HCT116 (cell line): ENCODE measurements at regions not wholly inside any gene's neighbourhood (a gene's known extent, or its start where the extent isn't known, plus 50 kb on each side); places are given as distances from the start of the nearest gene placed in this dataset.
"Not testable (repeated sequence)": the region's sequence is repeated elsewhere in the genome, so short reads cannot be mapped to it uniquely, and the experiment has no call there.

ENCODE experiments used
- ATAC-seq: fragments of 200-7000 bp; cut with Tn5 transposase; 2 replicates; pipeline ENCODE4 v1.9.1; 2020; ENCODE audit warnings: mild to moderate bottlenecking, moderate library complexity
- BruUV-seq: library from RNA; stranded (reverse); fragments of 400-500 nt; replicated peaks from 2 replicates; lab custom pipeline; 2021; lab: Mats Ljungman, UMichigan
- CTCF ChIA-PET: fragments of 300-600 bp; sonication (Branson Sonifier 250); formaldehyde crosslinking; loops from one replicate; lab custom pipeline; 2021; ENCODE audit warnings: antibody characterized with exemption; lab: Charles Lee
- POLR2A ChIA-PET: fragments of 300-600, 350-600 bp; sonication (Branson Sonifier 250); formaldehyde crosslinking; loops from one replicate; lab custom pipeline; 2021; ENCODE audit warnings: antibody characterized with exemption; lab: Charles Lee
- RAD21 ChIA-PET, 2 experiments: fragments of 300-600 bp; sonication (Branson Sonifier 250); formaldehyde crosslinking; loops; one replicate each; lab custom pipeline; 2023; ENCODE audit warnings: low total read pairs in 2 of 2; ENCODE audit not compliant: uncharacterized antibody in 2 of 2, unreplicated experiment in 2 of 2, low non-redundant PET in 1 of 2; lab: Charles Lee
- DNase-seq: peaks from one replicate; pipeline ENCODE4 v3.0.0-alpha.2; 2010; ENCODE audit warnings: low read depth, low spot score
- H2AFZ ChIP-seq: fragments of 200-600 bp; shearing (Covaris generic), sonication (generic); 2 replicates; pipeline ENCODE4 v1.6.1; 2017; ENCODE audit warnings: low read depth, mixed run types, mixed read lengths, antibody characterized with exemption, low read length; ENCODE audit not compliant: poor library complexity, severe bottlenecking
- H3K27ac ChIP-seq: 2 replicates; pipeline ENCODE4 v1.5.1; 2012; ENCODE audit warnings: low read depth, low read length
- H3K27me3 ChIP-seq: fragments of 200-600 bp; sonication (generic); 2 replicates; pipeline ENCODE4 v1.6.1; 2016; ENCODE audit warnings: mixed run types, low read length, mixed read lengths; ENCODE audit not compliant: insufficient read depth
- H3K36me3 ChIP-seq, 2 experiments: fragments of 200-500 bp in 1 of 2; fragments of 200-600 bp in 1 of 2; sonication (Bioruptor generic) in 1 of 2; sonication (generic) in 1 of 2; 2 replicates each; pipeline versions ENCODE4 v1.5.1 to v1.6.1; 2014 to 2016; ENCODE audit warnings: low read length in 2 of 2, inconsistent platforms in 1 of 2, mixed read lengths in 1 of 2, mixed run types in 1 of 2; ENCODE audit not compliant: insufficient read depth in 2 of 2, control insufficient read depth in 1 of 2
- H3K4me1 ChIP-seq, 2 experiments: fragments of 200-600 bp in 1 of 2; sonication (generic) in 1 of 2; 2 replicates each; pipeline versions ENCODE4 v1.5.1 to v1.6.1; 2012 to 2017; ENCODE audit warnings: low read length in 2 of 2, inconsistent platforms in 1 of 2, mild to moderate bottlenecking in 1 of 2, mixed read lengths in 1 of 2, mixed run types in 1 of 2, moderate library complexity in 1 of 2; ENCODE audit not compliant: insufficient read depth in 2 of 2, control insufficient read depth in 1 of 2
- H3K4me2 ChIP-seq: fragments of 200-600 bp; sonication (generic); 2 replicates; pipeline ENCODE4 v1.6.1; 2017; ENCODE audit warnings: mixed run types, low read length, mixed read lengths
- H3K4me3 ChIP-seq, 2 experiments: fragments of 200-600 bp in 1 of 2; sonication (generic) in 1 of 2; replicated peaks in 1 of 2; 2 replicates each; pipeline ENCODE4 v1.5.1; 2011 to 2016; ENCODE audit warnings: low read length in 2 of 2, control low read depth in 1 of 2, low read depth in 1 of 2, mild to moderate bottlenecking in 1 of 2, mixed read lengths in 1 of 2, mixed run types in 1 of 2
- H3K79me2 ChIP-seq: fragments of 200-600 bp; sonication (generic); 2 replicates; pipeline ENCODE4 v1.6.1; 2017; ENCODE audit warnings: mild to moderate bottlenecking, mixed run types, low read length, moderate library complexity, mixed read lengths; ENCODE audit not compliant: insufficient read depth
- H3K9ac ChIP-seq: fragments of 200-600 bp; sonication (generic); 2 replicates; pipeline ENCODE4 v1.6.1; 2016; ENCODE audit warnings: low read length, mixed read lengths
- H3K9me2 ChIP-seq: fragments of 200-600 bp; sonication (generic), shearing (Covaris generic); 2 replicates; pipeline ENCODE4 v1.6.1; 2017; ENCODE audit warnings: mixed run types, mild to moderate bottlenecking, moderate library complexity; ENCODE audit not compliant: insufficient read depth
- H3K9me3 ChIP-seq, 2 experiments: fragments of 200-500 bp in 1 of 2; fragments of 200-600 bp in 1 of 2; sonication (Bioruptor generic) in 1 of 2; sonication (generic) in 1 of 2; 2 replicates each; pipeline ENCODE4 v1.6.1; 2014 to 2017; ENCODE audit warnings: low read length in 2 of 2, mixed read lengths in 2 of 2, inconsistent platforms in 1 of 2, low read depth in 1 of 2, mild to moderate bottlenecking in 1 of 2, mixed run types in 1 of 2, moderate library complexity in 1 of 2; ENCODE audit not compliant: control insufficient read depth in 1 of 2, insufficient read depth in 1 of 2
- H4K20me1 ChIP-seq: fragments of 200-600 bp; sonication (generic), shearing (Covaris generic); 2 replicates; pipeline ENCODE4 v1.6.1; 2017; ENCODE audit warnings: mixed run types, mild to moderate bottlenecking, moderate library complexity; ENCODE audit not compliant: insufficient read depth
- CTCF ChIP-seq, 3 experiments: fragments of 200-600 bp in 1 of 3; sonication (generic) in 1 of 3; IDR thresholded peaks in 2 of 3; conservative IDR thresholded peaks in 1 of 3; 2 replicates each; pipeline ENCODE4 v1.5.1; 2012 to 2017; ENCODE audit warnings: low read depth in 2 of 3, low read length in 2 of 3, antibody characterized with exemption in 1 of 3, borderline replicate concordance in 1 of 3, control low read depth in 1 of 3, mild to moderate bottlenecking in 1 of 3, mixed read lengths in 1 of 3, mixed run types in 1 of 3, moderate library complexity in 1 of 3; ENCODE audit not compliant: insufficient read depth in 1 of 3
- ELF1 ChIP-seq: IDR thresholded peaks from 2 replicates; pipeline ENCODE4 v1.6.1; 2012; ENCODE audit warnings: low read depth, borderline replicate concordance
- EZH2 ChIP-seq: fragments of 200-600 bp; sonication (generic); IDR thresholded peaks from 2 replicates; pipeline ENCODE4 v1.6.1; 2017; ENCODE audit warnings: antibody characterized with exemption, mixed run types
- REST ChIP-seq: IDR thresholded peaks from 2 replicates; pipeline ENCODE4 v1.6.1; 2012; ENCODE audit warnings: low read depth
- TCF7L2 ChIP-seq: IDR thresholded peaks from 2 replicates; pipeline ENCODE4 v1.7.0; 2011; ENCODE audit warnings: borderline replicate concordance, inconsistent platforms; ENCODE audit not compliant: insufficient read depth, insufficient read length; ENCODE audit errors: extremely low read depth
- YY1 ChIP-seq: IDR thresholded peaks from 2 replicates; pipeline ENCODE4 v1.6.1; 2011; ENCODE audit warnings: low read length, low read depth, moderate library complexity, mild to moderate bottlenecking; ENCODE audit not compliant: insufficient replicate concordance; ENCODE audit errors: extremely low read depth
- ZNF274 ChIP-seq: fragments of 200-500 bp; sonication (Bioruptor generic); IDR thresholded peaks from 2 replicates; pipeline ENCODE4 v1.6.1; 2014; ENCODE audit warnings: mild to moderate bottlenecking, low read depth, low read length, inconsistent platforms
- intact Hi-C: fragments of 100-400 bp; cut with micrococcal nuclease; formaldehyde crosslinking; loops from 2 replicates; pipeline ENCODE4 v1.10.0; 2022

- Histone ChIP-seq H4K20me1 (no peaks in the 10 kb centered on the region), H3K36me3 (no peaks in the 10 kb centered on the region), H2AFZ (no peak overlapping the region), H3K9me3 (peaks cover under 1 to 5% of the 10 kb centered on the region in 2 experiments; a peak in 1 of 4 replicates), H3K4me2 (no peak overlapping the region), H3K4me3 (no peak overlapping the region), H3K27ac (no peak overlapping the region), H3K4me1 (no peaks in the 10 kb centered on the region), H3K27me3 (no peaks in the 10 kb centered on the region), H3K79me2 (no peaks in the 10 kb centered on the region), H3K9ac (no peak overlapping the region), H3K9me2 (no peaks in the 10 kb centered on the region)
- intact Hi-C loops, result no loop called here
- RAD21 ChIA-PET, result no interaction called here
- CTCF ChIA-PET, result no interaction called here
- POLR2A ChIA-PET, result no interaction called here
- ATAC-seq (no peak), DNase-seq (no peak)
- no peak for TF ChIP-seq ZNF274
- no TSS peak for BruUV-seq
These were observed 56.4 kb upstream of the FMNL2 start for GRCh38 chr2:152278526-152278925.

GRCh38 chr2:152279367-152279766, 55.6 kb upstream of the FMNL2 start:
- H3K4me2 ChIP-seq, CTCF ChIA-PET, H3K9me2 ChIP-seq, H3K9me3 ChIP-seq, BruUV-seq, ATAC-seq, intact Hi-C loops, H3K27ac ChIP-seq, POLR2A ChIA-PET, DNase-seq, H4K20me1 ChIP-seq, H3K79me2 ChIP-seq, H3K4me3 ChIP-seq, RAD21 ChIA-PET, H3K4me1 ChIP-seq, H3K36me3 ChIP-seq, H3K9ac ChIP-seq, H3K27me3 ChIP-seq, H2AFZ ChIP-seq: not testable (repeated sequence)

GRCh38 chr2:152280780-152281179, 54.2 kb upstream of the FMNL2 start:
- Histone ChIP-seq H3K9me3 (no peaks in the 10 kb centered on the region), H3K27ac (no peak overlapping the region), H3K79me2 (no peaks in the 10 kb centered on the region), H3K9me2 (no peaks in the 10 kb centered on the region), H3K4me3 (no peak overlapping the region), H3K4me2 (no peak overlapping the region), H3K36me3 (no peaks in the 10 kb centered on the region), H3K9ac (no peak overlapping the region), H2AFZ (no peak overlapping the region), H3K4me1 (no peaks in the 10 kb centered on the region), H3K27me3 (no peaks in the 10 kb centered on the region), H4K20me1 (no peaks in the 10 kb centered on the region)
- ATAC-seq, result no peak
- POLR2A ChIA-PET, result no interaction called here
- RAD21 ChIA-PET, result interaction anchor here in 1 of 2 experiments (0.6 kb wide), 1 partner anchor 436 kb away, joined by 3 read pairs; the partner anchor contains the start of gene PRPF40A
- DNase-seq, result no peak
- intact Hi-C loops, result no loop called here
- CTCF ChIA-PET, result no interaction called here
- BruUV-seq, result no TSS peak
- TF ChIP-seq YY1, result no peak
- no peak for TF ChIP-seq TCF7L2
- no peak for TF ChIP-seq CTCF (IDR thresholded peaks at IDR 0.05 in 2 of 3, conservative IDR thresholded peaks at IDR 0.05 in 1 of 3; ENCODE audit: borderline replicate concordance in 1 of 3, insufficient read depth in 1 of 3, low read depth in 2 of 3, low read length in 2 of 3)
- no peak for TF ChIP-seq REST
- no peak for TF ChIP-seq EZH2
- TF ChIP-seq ELF1, result no peak
